C4-2B (cell line): ENCODE measurements at regions not wholly inside any gene's neighbourhood (a gene's known extent, or its start where the extent isn't known, plus 50 kb on each side); places are given as distances from the start of the nearest gene placed in this dataset.

ENCODE experiments used
- CTCF ChIP-seq: fragments of 450-650 bp; conservative IDR thresholded peaks from 2 replicates; pipeline ENCODE4 v1.5.1; 2017; ENCODE audit warnings: mild to moderate bottlenecking
- ZFX ChIP-seq: fragments of 450-650 bp; IDR thresholded peaks from 2 replicates; pipeline ENCODE4 v1.6.1; 2017

DNA sequence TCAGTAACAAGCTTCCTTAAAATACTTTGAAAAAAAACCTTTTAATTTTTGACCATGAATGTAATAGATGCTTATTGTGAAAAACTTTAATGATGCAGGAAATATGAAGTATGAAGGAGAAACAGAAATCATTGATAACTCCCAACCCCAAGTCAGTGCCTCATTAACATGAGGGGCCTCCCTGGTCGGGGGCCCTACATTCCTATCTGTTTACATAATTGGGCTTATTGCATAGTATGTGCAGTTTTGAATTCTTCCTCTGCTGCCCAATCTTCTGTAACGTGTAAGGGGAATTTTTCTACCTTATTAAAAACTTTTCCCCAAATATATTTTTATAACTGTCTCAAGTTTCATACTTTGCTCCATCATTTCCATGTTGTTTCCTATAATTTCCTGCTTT is 63.0 kb downstream of the SLC25A47 start:
- TF ChIP-seq CTCF: no peak
- no peak for TF ChIP-seq ZFX
